ENCODE measurements at regions not wholly inside any gene's neighbourhood (a gene's known extent, or its start where the extent isn't known, plus 50 kb on each side); places are given as distances from the start of the nearest gene placed in this dataset.
"Not testable (repeated sequence)": the region's sequence is repeated elsewhere in the genome, so short reads cannot be mapped to it uniquely, and the experiment has no call there.

DNA sequence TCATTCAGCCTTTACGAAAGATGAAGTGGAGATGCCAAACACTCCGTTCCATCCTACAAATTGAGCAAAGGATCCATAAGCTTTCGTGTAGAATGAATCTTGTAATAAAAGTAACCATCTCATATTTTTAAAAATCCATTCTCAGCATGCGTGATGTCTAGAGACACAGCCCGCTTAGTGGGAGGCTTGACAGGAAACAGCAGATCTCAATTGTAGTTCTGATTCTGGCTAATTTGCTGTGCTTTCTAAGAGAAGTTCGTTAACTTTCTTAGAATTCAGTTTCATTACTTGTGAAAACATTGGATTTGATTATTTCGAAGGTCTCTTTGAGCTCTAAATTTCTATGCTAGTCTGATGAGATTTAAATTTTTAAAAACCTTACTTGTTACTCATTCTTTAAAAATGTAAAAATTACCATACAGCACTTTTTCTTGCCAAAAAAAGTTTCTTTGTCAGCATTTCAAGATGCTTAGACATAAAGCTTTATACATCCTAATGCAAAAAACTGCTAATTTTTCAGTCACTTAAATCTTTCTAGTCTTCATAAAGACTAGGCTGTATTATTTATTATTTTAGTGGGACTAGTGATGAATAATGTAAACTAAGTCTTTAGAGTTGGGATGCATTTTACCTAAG lies 66.9 kb upstream of the NEIL3 start:
- peaks cover 3% of the 10 kb centered on the region for H3K27me3 Mint-ChIP-seq
- ChIA-PET POLR2A (interaction anchor here (0.7 to 2.8 kb wide), 4 partner anchors 8 to 199 kb away, joined by 3 to 15 read pairs (median 6); partner anchors contain the start of genes AGA and NEIL3), CTCF (interaction anchor here (0.9 kb wide), 1 partner anchor 66 kb away, joined by 3 read pairs; no protein-coding TSS in a partner anchor)
- H3K9me3 Mint-ChIP-seq: peaks cover 3% of the 10 kb centered on the region
- H3K4me3 Mint-ChIP-seq: no peak overlapping the region
- H3K27ac Mint-ChIP-seq: peak overlapping the region; percentile 29
- peaks cover 6% of the 10 kb centered on the region for H3K36me3 Mint-ChIP-seq (ENCODE audit: low read depth)
- DNase-seq: no peak
- H3K4me1 Mint-ChIP-seq: peaks cover 15% of the 10 kb centered on the region

DNA sequence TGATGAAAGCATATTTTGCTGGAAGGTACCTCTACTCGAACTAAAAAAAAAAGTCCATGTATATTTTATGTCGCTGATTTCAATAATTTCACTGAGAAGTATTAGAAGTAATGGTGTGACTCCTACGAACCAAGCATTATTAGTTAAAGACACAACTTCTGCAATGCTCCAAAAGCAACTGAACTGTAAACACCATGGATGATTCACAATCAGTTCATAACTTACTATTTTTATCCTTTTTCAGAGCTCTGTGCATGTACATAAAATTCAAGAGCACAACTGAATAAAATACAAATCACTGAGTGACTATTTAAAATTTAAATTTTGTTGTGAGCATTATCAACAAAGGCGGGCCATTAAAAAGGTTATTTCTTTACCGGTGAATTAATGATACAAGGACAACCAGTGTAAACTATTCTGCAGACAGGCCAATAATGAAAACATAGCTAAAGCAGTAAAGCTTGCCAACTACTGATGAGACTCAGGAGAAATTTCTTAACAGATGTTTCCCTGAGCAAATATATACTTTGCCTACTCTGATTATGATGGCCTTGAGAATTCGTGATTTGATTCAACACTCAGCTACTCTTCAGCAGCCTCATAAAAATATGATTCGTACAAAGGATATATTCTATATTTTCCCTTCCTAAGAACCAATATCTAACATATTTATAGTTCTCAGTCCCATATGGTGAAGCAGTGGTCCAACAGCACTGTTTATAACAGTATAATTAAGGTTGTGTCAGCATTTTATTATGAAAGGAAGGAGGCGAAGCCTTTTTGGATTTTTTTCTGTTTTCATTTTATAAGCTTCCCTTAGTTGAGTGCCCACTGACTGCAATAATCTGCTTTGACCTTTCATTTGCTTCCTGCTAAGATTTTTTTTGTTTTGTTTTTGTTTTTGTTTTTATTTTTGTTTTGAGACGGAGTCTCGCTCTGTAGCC lies 62.8 kb upstream of the NEIL3 start:
- Mint-ChIP-seq H3K27me3 (peaks cover 8% of the 10 kb centered on the region), H3K4me3 (no peak overlapping the region), H3K36me3 (ENCODE audit: low read depth) (peaks cover 3% of the 10 kb centered on the region), H3K4me1 (peaks cover 20% of the 10 kb centered on the region), H3K27ac (no peak overlapping the region), H3K9me3 (peaks cover 2% of the 10 kb centered on the region)
- no peak for DNase-seq
- ChIA-PET CTCF (interaction anchor here (1.0 to 1.7 kb wide), 3 partner anchors 92 to 139 kb away, joined by 3 to 5 read pairs (median 3); no protein-coding TSS in a partner anchor), POLR2A (no interaction called here)

DNA sequence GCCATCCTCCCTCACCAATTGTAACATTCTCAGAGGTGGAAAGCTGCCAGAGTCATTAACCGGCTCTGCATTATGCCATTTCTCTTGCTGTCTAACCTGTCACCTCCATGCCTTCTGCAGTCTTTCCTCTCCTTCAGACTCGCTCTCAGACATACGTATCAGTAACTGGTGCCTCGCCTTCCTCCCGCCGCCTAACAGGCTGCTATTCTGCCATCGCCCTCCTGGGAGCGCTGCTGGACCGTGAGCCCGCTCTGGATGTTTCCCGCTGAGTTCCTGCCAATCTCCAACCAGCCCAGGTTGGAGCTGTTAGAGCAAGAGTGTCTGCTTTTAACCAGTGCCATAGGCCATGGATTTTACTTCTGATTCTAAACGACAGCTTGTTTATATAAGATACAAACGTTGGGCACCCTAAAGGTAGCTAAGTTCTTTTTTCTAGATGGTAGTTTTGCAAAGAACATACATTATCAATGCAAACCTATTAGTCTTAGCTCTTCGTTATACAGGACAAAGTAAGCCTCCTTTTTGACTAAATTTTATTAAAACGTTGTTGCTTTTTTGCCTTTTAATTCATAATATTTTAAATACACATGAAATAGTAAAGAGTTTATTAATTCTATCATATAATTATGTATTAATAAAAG lies 59.5 kb upstream of the NEIL3 start:
- Mint-ChIP-seq H3K9me3 (no peaks in the 10 kb centered on the region), H3K36me3 (ENCODE audit: low read depth) (no peaks in the 10 kb centered on the region), H3K4me1 (peaks cover 11% of the 10 kb centered on the region), H3K27me3 (peaks cover 8% of the 10 kb centered on the region), H3K27ac (no peak overlapping the region), H3K4me3 (no peak overlapping the region)
- peak; percentile 80 for DNase-seq
- POLR2A ChIA-PET: interaction anchor here (1.0 to 2.0 kb wide), 5 partner anchors 60 to 191 kb away, joined by 3 to 17 read pairs (median 5); partner anchors contain the start of genes AGA and NEIL3
- CTCF ChIA-PET: interaction anchor here (0.7 to 3.8 kb wide), 48 partner anchors 8 to 323 kb away, joined by 3 to 79 read pairs (median 4); partner anchors contain the start of genes AGA and NEIL3

DNA sequence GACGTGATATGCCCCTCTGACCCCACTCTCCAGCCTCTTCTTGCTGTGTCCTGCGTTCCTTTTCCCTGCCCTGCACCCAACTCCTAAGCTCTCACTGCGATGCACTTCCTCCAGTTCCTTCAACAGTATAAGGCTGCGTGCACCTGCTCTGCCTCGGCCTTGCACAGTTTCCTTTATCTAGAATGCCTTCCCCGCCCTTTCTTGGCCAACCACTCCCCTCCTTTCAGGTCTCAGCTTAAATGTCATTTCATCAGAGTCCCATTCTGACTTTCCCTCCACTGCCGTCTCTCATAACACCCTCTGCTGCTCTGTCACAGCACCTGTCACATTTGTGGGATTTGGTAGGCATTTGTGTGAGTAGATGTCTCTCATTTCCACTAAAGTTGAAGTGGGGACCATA lies 58.4 kb upstream of the NEIL3 start:
- Mint-ChIP-seq H3K27me3 (peaks cover 5% of the 10 kb centered on the region), H3K4me3 (no peak overlapping the region), H3K4me1 (peaks cover 11% of the 10 kb centered on the region), H3K27ac (no peak overlapping the region), H3K36me3 (ENCODE audit: low read depth) (no peaks in the 10 kb centered on the region), H3K9me3 (no peaks in the 10 kb centered on the region)
- peak; percentile 22 for DNase-seq
- CTCF ChIA-PET: interaction anchor here (0.9 to 3.8 kb wide), 22 partner anchors 10 to 322 kb away, joined by 3 to 79 read pairs (median 5); partner anchors contain the start of genes AGA and NEIL3
- POLR2A ChIA-PET: interaction anchor here (0.6 to 2.0 kb wide), 6 partner anchors 8 to 314 kb away, joined by 3 to 17 read pairs (median 4); partner anchors contain the start of genes AGA and NEIL3

DNA sequence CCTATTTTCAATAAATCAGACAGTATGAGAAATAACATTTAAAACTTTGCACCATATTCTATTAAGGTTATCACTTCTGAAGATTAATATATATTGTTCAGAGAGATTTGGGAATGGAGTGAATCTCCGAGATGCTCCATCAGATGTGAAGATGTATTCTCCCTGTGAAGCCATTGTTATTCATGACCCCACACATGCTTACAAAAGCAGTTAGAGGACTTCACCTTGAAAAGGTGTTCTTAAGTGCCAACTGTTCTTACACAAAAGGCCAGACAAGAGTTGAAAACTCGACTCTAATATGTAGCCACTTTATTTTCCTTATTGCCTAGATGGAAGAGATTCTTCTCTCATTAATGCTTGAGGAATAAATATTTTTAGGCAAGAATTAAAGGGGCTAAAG lies 54.3 kb upstream of the NEIL3 start:
- peaks cover 5% of the 10 kb centered on the region for H3K27me3 Mint-ChIP-seq
- CTCF ChIA-PET: interaction anchor here (1.3 kb wide), 1 partner anchor 83 kb away, joined by 4 read pairs; no protein-coding TSS in a partner anchor
- no peak overlapping the region for H3K27ac Mint-ChIP-seq
- no peaks in the 10 kb centered on the region for H3K9me3 Mint-ChIP-seq
- H3K36me3 Mint-ChIP-seq (ENCODE audit: low read depth): no peaks in the 10 kb centered on the region
- H3K4me1 Mint-ChIP-seq: peaks cover 6% of the 10 kb centered on the region
- H3K4me3 Mint-ChIP-seq: no peak overlapping the region
- POLR2A ChIA-PET: interaction anchor here (0.7 to 0.8 kb wide), 2 partner anchors 55 to 187 kb away, joined by 3 to 4 read pairs; no protein-coding TSS in a partner anchor
- DNase-seq: no peak

DNA sequence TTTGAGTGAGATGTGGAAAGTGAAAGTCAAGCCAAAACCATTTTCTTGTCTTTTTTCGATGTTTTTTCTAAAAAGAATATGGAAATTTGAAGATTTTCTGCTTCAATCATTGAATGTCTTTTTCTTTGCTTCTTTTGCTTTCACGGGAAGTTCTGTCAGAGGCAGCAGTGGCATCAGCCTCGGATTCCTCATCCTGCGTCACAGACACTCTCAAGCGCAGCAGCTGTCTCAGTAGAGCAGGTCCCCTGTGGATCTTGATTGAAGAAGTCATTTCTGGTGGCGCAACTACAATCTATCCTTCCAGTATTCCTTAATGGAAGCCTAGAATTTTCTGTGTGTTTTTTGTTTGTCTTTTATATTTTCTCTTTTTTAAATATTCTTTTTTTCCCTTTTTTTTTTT lies 52.7 kb upstream of the NEIL3 start:
- H3K9me3 Mint-ChIP-seq: no peaks in the 10 kb centered on the region
- H3K36me3 Mint-ChIP-seq (ENCODE audit: low read depth): no peaks in the 10 kb centered on the region
- no peak overlapping the region for H3K4me3 Mint-ChIP-seq
- ChIA-PET POLR2A (no interaction called here), CTCF (interaction anchor here (0.6 kb wide), 1 partner anchor 29 kb away, joined by 4 read pairs; no protein-coding TSS in a partner anchor)
- H3K27ac Mint-ChIP-seq: no peak overlapping the region
- H3K27me3 Mint-ChIP-seq: peaks cover 5% of the 10 kb centered on the region
- no peak for DNase-seq
- H3K4me1 Mint-ChIP-seq: no peaks in the 10 kb centered on the region

DNA sequence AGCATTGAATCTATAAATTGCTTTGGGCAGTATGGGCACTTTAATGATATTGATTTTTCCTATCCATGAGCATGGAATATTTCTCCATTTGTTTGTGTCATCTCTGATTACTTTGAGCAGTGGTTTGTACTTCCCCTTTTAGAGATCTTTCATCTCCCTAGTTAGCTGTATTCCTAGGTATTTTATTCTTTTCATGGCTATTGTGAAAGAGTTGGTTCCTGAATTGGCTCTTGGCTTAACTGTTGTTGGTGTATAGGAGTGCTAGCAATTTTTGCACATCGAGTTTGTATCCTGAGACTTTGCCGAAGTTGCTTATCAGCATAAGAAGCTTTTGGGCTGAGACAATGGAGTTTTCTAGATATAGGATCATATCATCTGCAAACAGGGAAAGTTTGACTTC lies 50.2 kb upstream of the NEIL3 start:
- H3K4me3 Mint-ChIP-seq; POLR2A ChIA-PET; H3K27me3 Mint-ChIP-seq; H3K36me3 Mint-ChIP-seq (ENCODE audit: low read depth); H3K4me1 Mint-ChIP-seq; H3K27ac Mint-ChIP-seq; DNase-seq; H3K9me3 Mint-ChIP-seq: not testable (repeated sequence)
- CTCF ChIA-PET: interaction anchor here (1.3 kb wide), 1 partner anchor 9 kb away, joined by 3 read pairs; no protein-coding TSS in a partner anchor
